HG03159 (cell line): ENCODE measurements at regions not wholly inside any gene's neighbourhood (a gene's known extent, or its start where the extent isn't known, plus 50 kb on each side); places are given as distances from the start of the nearest gene placed in this dataset.
"Not testable (repeated sequence)": the region's sequence is repeated elsewhere in the genome, so short reads cannot be mapped to it uniquely, and the experiment has no call there.

Source experiments
- ATAC-seq: cut with Tn5 transposase; IDR thresholded peaks from one replicate; pipeline ENCODE4 v1.9.1; 2021; ENCODE audit warnings: mild to moderate bottlenecking, moderate library complexity; ENCODE audit not compliant: unreplicated experiment

DNA sequence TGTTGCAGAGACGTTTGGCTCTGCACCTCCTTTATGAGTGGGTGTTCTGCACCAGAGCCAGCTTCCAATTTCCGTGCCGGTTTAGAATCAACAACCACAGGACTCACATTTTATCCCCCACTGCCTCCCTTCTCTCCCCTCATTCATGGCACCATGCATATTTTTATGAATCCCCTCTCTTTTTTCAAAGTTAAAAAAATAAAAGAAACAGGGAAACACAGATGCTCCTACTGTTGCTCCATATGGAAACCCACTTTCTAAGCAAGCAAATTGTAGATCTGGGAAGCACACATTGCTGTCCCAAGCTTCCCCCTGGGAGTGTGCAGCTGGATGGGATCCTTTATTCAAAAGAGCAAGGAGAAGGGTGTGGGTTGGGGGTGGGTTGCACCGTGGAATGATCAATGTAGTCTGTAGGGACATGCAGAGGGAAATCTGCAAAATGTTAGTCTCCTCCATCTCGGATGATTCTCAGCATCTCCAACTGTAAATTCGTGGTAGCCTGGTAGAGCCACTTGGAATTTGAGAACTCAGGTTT lies 410.0 kb upstream of the ADAMTSL1 start:
- ATAC-seq: no peak

DNA sequence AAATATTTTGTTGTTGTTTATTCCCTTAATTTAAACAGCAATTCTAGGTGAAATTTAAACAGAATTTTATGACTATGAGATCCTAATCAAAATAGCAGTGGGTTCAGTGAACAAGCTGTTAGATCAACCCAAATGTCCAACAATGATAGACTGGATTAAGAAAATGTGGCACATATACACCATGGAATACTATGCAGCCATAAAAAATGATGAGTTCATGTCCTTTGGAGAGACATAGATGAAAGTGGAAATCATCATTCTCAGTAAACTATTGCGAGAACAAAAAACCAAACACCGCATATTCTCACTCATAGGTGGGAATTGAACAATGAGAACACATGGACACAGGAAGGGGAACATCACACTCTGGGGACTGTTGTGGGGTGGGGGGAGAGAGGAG lies 407.3 kb upstream of the ADAMTSL1 start:
- not testable (repeated sequence) for ATAC-seq

DNA sequence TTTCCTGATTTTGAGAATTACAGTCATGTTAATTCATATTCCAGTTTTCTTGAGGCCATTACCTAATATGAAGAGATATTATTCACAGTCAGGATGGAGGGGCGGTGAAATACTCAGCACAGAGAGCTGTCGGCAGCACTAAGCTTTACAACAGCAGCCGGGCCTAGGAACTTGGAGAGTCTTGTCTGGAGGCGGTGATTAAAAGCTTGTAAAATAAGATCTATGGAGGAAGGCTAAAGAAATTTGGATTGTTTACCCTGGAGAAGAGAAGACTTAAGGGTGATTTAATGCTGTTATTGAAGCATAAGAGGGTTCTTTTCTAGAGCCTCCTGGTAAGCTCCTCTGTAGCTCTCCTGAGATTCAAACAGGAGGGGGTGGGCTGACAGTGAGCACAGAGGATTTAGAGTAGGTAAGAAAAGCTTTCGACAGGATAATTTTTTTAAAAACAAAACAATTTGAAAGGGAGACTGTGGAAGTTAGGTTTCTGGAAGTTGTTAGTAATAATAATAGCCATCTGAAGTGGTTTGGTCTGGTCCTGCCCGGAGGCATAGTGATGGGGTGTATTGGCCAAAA lies 406.3 kb upstream of the ADAMTSL1 start:
- no peak for ATAC-seq

- ATAC-seq: no peak
Observed at GRCh38 chr9:18068900-18069299, 405.1 kb upstream of the ADAMTSL1 start.

DNA sequence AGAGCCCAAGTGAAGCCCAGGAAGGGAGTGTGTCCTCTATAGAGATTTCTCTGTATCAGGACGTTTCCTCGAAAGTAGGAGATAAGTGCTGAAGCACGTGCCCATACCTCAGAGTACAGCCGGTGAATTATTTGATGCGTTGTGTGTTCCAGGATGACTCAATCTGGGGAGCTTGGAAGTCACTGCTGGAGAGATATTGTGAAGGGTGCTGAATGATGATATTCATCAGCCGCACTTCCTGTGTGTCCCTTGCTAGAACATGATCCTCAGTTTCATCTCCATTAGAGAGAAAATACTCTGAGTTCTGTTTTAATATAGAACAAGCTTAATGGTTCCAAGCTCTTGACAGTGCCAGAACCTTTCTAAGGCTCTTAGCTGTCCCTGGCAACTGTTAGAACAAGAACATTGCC lies 402.3 kb upstream of the ADAMTSL1 start:
- ATAC-seq: no peak

- ATAC-seq: no peak
Observed at GRCh38 chr9:18073002-18073401, 401.0 kb upstream of the ADAMTSL1 start.

- no peak for ATAC-seq
Observed at GRCh38 chr9:18074041-18074440, 399.9 kb upstream of the ADAMTSL1 start.

DNA sequence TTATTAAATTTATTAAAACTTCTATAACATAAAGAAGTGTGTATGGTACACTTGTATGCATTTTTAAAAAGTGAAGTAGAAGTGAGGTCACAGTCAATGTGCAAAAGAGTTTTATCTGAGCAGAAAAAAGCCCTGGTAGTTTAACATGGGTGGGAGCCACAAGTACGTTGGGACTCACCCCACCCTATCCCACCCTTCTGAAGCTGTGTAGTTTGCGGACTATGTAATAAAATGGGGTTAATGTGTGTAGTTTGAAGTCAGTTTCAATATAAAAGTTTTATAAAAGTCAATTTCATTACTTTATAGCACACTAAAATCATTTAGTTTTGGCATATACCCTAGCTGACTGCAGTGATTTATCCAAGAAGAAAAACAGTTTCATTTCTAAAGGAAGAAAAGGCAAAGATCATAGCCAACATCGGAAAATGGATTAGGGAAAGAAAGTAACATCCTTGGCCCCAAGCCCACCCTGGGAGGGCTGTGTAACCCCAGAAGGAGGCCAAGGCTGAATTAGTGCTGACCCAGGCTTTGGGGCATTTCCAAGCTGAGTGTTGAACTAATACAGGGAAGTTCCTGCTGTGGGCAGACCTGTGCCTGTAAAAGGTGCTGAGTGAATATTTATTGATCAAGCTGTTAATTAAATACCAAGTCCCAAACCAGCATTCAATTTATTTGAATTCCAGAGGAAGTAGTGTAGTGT lies 398.6 kb upstream of the ADAMTSL1 start:
- no peak for ATAC-seq

GRCh38 chr9:18077941-18078678 lies 395.8 kb upstream of the ADAMTSL1 start:
- no peak for ATAC-seq

GRCh38 chr9:18092138-18092537 lies 381.8 kb upstream of the ADAMTSL1 start:
- no peak for ATAC-seq

DNA sequence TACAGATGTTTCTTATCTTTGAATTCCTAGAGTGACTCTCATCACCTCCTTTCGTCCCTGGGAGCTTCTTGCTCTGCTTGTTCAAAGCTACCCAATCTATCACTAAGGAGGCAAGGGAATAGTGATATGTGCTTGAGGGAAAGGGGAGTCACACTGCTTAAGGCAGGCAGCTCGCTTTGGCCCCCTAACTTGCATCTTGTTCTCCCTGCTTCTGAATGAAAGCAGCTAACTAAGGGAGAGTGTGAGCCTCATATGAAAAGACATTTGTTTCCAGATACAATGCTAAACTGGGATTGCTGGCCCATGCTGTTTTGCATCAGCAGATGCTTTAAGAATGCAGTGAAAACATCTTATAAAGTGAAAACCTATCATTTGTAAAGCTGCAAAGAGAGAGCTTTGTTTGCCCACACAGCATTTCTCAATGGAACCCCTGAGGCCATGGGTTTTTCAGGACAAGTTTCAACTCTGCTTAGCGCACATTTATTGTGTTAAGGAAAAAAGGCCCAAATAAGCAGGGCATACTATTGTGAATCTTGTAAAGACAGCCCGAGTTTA lies 367.9 kb upstream of the ADAMTSL1 start:
- no peak for ATAC-seq

DNA sequence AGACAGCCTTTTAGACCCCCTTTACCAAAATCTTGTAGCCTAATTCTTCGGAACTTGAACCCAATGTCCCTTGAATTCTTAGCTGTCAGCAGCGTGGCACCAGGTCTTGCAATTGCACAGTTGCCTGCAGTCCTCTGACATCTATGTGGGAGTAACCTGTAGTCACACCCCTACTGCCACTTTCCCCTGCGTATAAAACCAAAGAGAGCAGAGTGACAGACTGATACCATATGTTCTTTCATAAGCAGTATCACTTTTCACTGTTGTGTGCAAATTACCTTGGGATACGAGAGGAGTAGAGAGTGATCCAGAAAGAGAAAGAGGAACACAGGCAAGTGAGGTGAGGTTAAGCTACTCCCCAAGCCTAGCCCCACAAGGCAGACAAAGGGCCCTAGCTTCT lies 364.3 kb upstream of the ADAMTSL1 start:
- ATAC-seq: no peak

DNA sequence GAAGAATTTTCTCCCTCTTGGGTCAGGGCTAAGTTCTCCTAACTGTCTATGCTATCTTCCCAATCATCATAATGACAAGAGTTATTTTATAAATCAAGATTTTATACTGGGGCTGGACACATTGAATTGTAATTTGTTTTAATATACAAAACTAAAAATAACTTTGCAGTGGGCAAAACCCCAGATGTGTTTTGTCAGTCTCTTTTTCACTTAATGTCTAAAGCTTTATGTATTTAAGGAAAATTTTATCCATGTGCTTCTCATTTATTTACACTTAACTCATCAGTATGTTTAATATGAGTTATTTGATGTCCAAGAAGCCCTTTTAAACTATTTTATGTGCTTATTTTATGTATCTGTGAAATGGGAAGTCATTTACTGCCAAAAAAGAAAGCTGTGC lies 362.8 kb upstream of the ADAMTSL1 start:
- no peak for ATAC-seq

DNA sequence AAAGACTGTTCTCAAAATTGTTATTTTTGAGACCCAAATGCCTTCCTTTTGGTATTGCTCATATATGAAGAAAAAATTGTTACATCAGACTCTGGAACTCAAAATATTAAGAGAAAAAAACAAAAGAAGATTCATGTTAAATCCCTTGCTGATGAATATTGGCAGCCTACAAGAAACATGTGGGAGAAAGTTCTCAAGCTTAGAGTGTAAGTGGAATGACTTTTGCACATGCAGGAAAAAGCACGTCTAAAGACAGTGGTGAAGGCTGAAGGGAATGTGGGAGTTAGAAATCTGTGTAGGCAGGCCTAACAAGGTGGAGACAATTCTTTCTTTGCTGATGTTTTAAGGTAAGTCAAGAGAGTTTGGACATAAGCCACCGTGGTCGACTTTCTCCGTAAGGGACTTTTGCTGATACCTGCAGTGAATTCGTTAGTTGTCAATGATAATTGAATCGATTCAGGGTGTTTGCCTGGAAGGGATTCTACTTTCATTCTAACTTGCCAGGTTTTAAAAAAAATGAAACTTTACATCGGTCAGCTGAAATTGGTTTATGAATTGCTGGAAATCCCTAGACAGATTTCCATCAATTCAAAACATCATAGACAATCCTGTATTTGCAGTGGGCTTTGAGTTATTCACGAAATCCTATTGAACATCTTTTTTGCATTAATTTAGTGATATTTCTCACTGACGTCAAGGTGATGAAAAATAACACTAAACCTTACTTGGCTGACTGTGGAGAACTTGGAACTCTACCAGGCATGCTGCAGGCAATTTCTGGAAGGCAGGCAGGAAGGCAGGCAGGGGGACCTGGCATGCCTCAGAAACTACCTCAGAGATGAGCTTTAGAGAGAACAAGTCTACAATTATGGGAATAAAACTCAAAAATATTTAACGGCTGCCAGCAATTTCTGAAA lies 359.1 kb upstream of the ADAMTSL1 start:
- ATAC-seq: no peak

GRCh38 chr9:18118268-18118667 lies 355.7 kb upstream of the ADAMTSL1 start:
- ATAC-seq: no peak

DNA sequence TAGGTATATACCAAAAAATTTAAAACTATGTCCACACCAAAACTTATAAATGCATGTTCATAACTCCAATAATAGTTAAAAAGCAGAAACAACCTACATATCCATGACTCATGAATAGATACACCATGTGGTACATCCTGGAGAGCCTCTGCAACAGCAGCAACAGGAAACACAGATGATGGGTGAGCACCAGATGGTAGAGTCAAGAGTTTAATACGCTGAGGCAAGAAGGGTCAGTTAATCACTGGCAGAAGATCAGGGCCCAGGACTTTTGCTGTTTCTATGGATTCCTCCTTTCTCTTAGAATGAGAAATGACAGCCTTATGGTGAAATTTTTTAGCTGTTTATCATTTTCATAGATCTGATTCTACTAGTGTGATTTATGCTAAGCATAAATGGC lies 351.8 kb upstream of the ADAMTSL1 start:
- ATAC-seq: no peak

DNA sequence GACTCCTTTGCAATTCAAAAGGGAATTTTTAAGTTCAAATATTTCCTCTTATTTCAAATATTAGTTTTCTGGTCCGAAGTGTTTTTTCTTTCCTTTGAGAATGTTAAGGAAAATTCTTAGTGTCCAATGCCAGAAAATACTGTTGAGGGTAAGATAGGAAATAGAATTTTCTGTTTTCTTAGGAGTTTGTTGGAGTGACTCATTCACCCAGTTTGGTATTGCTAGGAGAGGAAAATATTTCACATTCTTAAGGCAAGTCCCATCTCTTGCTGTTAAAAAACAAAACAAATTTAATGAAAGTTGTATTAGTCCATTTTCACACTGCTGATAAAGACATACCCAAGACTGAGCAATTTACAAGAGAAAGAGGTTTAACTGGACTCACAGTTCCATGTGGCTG lies 349.2 kb upstream of the ADAMTSL1 start:
- no peak for ATAC-seq

DNA sequence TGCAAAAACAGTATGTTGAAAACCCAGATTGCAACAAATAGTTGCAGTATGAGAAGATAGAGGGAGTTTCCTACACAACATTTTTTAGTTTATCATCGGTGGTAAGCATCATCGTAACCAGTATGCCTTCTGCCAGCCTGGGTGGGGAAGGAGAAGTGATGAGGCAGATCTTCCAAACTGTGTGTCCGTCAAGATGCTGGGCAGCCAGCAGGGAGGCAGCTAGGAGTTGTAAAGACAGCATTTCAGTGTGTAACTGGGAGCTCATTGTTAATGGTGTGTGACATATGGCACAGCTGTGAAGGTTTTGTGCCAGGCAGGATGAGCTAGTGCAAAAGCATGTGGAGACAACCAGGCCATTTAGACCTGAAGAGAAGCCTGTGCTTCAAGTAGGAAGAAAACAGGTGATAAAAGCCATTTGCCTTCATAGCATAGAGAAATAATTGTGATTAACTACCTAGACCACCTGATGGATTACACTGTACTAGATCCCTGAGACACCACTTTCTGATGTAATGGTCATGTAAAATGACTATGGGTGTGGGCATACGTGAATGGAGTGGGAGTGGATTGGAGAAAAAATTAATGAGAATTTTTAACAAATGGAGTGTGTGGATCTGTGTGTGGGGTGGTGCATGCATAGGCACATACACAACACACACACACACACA lies 347.0 kb upstream of the ADAMTSL1 start:
- ATAC-seq: no peak

- no peak for ATAC-seq
Observed at GRCh38 chr9:18127499-18127875, 346.5 kb upstream of the ADAMTSL1 start.

GRCh38 chr9:18129809-18130334 lies 344.1 kb upstream of the ADAMTSL1 start:
- ATAC-seq: no peak
